ENCODE measurements at regions not wholly inside any gene's neighbourhood (a gene's known extent, or its start where the extent isn't known, plus 50 kb on each side); places are given as distances from the start of the nearest gene placed in this dataset.

DNA sequence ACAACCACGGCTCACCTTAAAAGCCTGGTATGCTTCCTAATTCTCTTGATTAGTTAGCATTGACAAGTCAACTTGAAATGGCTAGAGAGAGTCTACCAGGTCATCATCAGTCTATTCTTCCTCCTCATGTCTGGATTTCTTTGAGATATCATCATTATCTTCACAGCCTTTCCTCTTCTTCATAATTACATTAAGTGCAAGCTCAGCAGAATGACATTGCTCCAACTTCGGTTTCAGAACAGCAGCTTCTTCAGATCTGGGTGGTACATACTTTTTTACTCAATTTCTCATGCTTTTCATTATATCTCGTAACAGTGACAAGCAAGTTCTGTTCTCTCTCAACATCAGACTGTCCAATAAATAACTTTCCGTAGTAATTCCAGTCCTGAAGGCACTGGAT is 337.5 kb upstream of the TENM3 start:
- no peak for FAIRE-seq

DNA sequence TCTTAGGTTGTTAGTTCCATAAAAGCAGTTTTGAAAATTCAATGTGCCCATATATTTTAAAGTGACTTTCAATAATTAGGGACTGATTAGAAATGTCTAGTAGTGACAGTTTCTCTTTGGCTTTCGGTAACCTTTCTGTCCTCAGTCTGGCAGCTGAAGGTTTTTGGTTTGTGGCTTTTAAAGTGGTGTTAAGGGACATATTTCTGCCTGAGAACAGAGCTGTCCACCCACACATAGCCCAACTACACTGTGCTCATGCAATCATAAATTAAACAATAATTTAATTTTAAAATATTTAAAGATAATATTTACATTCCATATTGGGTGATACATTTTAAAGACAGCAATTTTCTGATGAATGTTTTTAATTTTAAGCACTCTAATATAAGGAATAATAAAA is 335.0 kb upstream of the TENM3 start:
- no peak for FAIRE-seq

DNA sequence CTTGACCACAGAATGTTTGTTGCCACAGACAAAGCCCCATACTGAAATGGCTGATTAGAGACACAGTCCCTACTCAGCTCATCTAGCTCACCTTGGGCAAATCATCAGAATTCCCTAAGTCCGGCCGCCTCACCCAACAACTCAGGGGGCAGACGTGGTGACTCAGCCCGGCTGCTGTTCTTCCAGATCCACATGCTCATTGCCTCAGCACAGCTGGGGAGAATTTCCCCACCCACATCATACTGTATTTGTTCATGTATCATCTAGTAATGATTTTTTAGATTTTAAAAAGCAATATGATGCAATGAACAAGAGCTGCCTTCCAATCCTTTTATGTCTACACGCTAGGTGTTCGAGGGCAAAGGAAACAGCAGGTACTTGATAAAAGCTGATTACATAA is 333.8 kb upstream of the TENM3 start:
- no peak for FAIRE-seq

DNA sequence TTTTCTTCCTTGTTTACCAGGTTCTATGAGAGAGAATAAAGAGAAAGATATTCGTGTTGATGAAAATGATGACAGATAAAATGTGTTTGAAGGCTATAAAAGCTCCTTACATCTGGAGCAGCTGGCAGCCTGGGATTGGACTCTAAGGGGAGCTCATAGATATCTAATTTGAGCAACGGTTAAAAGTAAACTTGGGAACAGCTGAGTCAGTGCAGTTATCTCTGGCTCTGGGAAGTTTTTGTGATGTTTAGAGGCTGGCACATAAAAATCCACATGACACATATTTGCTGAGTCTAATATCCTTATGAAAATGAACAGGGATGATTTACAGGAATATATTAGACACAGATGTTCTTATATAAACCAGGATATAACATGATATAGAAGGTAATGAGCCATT is 331.8 kb upstream of the TENM3 start:
- FAIRE-seq = no peak

DNA sequence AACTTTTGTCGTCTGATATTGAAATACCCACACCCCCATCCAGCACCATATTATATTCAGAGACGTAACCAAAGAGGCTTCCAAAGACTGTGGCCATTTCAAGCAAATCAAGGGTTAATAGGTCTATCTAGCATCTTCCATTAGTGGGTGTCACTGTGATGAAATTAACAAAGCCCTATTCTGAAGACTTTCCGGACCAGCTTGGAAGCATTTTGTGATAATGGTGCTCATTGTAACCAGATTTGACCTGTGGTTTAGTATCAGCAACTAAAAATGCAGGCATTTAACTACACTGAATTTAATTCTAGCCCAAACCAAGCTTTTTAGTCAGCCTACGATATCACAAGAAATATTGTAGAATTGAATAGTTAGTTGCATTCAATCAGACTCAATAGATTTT is 309.7 kb upstream of the TENM3 start:
- no peak for FAIRE-seq

DNA sequence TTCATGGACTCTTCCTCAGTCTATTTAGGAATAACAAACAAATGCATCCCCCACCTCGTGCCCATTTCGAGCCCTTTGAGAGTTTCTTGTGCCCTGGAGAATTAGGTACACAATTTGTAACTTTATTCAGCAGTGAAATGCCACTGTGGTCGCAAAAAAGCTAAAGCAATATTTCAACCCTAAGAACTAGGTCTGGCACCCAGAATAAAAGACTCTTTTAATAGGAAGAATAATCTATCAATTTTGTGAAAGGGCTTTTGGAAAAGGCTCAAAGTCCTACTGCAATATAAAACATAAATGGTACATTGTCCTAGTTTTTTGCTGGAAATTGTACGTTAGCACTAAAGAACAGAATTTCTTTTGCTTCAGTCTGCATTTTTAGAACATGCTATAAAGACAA is 304.6 kb upstream of the TENM3 start:
- no peak for FAIRE-seq

DNA sequence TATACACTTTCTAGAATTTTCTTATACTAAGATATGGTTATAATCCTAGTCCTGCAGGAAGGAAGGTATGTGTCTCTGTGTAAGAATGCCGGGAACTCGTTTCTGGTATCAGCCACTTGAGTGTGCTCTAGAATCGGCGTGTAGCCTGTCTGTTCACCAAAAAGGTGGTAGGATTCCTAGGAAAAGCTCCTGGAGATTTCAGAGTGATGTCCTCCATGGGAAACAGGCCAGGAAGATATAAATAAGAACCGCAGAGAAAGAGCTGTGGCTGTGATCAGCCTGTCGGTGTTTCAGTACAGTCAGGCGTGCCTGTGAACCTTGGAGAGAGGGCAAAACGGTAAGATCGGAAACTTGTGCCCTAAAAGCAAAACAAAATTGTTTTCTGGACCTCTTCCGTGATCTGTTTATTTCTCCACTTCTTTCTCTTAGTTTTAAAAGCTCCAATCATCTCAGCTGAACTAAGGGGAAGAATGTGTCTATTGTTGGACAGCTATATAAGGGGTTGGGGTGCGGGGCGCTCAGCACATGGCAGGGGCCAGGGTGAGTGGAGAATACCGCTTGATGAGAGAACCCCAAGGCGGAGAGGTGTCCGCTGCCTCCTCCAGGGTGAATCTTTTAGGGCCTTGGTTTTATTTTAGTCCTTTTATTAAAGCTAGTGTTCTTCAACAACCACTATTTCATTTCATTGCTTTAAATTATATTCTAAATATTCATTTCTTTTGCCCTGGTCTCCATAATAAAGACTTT is 303.8 kb upstream of the TENM3 start:
- no peak for FAIRE-seq

DNA sequence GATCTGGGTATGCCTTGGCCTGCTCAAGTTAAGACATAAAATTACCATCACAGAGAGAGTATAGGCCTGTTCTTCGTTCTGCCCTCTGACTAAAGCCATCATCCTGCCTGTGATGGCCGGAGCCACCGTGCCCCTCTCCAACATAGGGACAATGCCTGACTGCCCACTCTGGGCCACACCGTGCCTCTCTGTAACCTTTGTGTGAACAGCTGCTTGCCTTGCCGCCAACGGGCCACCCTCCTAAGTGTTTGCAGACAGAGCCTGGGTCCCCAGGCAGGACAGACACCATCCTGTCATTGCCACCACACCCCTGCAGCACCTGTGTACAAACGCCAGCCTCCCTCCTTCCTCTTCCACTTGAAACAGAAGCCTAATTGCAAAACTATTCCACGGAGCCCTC is 298.7 kb upstream of the TENM3 start:
- no peak for FAIRE-seq

DNA sequence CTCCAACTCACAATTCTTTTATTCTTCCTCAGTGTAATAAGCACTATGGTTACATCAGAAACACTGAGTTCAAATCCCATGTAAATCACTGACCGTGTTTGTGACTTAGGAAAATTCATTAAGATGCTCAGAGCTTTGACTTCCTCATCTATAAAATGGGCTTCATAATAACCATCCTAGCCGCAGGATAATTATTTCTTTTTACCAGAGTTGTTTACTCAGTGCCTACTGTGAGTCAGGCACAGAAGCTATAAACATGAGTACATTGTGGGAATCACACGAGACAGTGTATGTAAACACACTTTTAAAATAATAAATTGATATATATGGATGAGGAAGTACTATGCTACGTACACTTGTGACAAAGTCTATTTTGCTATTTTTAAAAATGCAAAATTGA is 296.3 kb upstream of the TENM3 start:
- FAIRE-seq = no peak

DNA sequence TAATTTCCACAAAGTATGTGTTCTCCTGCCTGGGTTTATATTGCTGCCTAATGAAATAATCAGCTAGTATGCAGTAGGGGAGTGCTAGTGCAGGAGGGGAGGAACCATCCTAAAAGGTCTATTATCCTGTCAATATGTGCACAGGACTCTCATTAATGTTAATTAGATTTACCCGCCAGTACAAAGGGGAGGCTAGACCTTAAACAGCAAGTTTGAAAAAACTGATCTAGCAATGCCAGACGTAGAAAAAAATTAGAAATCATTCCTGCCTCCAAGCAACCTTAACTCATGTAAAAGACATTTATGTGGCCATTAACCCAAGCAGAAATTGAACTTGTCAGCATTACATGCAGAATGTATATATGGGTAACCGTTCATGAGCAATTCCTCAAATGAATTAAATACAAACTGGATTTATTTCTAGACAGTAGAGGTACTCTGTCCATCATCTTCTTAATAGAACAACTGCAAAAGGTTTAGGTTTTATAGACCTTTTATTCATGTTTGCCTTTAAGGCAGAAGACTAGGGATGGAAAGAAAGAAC is 294.3 kb upstream of the TENM3 start:
- FAIRE-seq = no peak

DNA sequence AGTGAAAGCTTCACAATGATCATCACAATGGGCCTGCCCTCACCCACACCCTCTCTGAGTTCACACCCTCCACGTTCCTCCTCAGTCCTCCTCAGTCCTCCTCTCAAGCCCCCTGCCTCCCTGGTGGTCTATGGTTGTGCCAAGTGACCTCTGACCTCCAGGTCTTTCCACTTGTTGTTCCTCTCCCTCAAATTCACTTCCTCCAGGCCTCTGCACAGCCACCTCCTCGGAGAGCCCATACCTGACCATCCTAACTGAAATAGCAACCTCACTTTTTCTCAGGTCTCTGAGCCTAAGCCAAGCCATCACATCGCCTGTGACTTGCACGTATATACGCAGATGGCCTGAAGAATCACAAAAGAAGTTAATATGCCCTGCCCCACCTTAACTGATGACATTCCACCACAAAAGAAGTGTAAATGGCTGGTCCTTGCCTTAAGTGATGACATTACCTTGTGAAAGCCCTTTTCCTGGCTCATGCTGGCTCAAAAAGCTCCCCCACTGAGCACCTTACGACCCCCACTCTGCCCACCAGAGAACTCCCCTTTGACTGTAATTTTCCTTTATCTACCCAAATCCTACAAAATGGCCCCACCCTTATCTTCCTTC is 293.4 kb upstream of the TENM3 start:
- no peak for FAIRE-seq

DNA sequence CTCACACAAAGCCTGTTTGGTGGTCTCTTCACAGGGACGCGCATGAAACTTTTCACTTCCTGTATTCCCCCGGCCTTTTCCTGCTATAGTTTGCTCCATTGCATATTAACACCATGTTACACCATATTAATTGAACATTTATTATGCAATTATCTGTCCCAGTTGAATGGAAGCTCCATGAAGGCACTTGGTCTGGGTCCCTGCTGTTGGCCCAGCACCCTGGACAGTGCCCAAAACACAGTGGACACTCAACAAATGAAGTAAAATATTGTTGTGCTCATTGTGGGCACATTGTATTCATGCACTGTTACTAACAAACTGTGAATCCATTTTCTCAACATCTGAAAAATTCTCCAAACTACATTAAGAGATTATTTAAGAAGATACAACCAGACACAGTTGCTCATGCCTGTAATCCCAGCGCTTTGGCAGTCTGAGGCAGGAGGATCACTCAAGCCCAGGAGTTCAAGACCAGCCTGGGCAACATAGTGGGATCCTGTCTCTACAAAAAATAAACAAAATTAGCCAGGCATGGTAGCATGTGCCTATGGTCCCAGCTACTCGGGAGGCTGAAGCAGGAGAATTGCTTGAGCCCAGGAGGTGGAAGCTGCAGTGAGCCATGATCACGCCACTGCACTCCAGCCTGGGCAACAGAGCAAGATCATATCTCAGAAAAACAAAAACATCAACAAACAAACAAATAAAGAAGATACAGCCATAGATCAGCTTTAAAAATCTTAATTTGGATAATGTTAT is 292.7 kb upstream of the TENM3 start:
- FAIRE-seq = no peak

DNA sequence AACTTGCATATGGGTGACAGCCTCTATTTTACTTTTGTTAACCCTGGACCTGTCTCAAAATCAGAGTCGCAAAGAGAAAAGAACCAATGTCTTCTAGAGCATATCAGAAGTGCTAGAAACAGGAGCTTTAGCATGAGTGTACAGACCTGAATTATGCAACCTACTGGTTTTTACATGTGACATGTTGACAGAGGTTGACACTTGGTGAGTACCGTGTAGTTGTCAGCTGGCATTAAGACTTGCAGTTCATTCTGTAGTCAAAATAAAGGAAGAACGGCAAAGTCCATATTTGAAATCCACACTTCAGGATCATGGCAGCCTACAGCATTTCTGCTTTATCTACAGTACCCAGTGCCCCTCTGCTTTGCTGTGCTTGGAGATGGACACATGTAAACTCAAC is 291.9 kb upstream of the TENM3 start:
- FAIRE-seq = no peak

DNA sequence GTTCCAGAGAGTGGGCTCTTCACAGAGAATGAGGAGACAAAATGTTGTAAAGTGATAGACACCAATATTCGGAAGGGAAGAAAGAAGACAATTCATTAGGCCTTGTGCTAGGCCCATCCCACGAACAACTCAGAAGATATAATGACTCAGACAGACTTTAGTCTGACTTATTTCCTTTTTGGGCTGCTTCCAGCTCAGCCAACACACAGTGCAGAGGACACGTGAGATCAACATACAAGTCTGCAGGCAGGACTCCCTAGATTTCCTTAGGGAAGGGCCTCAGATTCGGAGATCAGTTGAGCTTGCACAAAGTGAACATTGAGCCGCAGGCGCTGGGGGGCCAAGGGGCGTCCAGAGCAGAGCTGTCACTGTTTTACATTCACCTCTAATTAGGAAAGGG is 290.7 kb upstream of the TENM3 start:
- no peak for FAIRE-seq

DNA sequence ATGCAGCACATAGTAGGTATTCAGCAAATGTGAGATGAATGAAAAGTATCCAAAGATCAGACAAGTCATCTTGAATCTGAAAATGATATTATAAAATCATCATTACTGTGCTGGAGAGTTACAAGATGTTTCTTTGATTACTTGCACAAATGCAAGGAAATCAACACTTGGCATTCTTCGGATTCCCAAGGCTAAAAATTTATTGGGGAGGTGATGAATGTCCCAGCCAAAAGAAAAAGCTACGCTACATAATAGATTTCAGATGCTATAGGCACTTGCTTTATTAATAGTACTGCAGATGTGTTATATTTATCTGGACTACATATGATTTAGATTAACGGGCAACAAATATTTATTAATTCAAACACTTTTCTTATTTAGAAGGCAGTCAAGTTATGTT is 286.7 kb upstream of the TENM3 start:
- FAIRE-seq = no peak

DNA sequence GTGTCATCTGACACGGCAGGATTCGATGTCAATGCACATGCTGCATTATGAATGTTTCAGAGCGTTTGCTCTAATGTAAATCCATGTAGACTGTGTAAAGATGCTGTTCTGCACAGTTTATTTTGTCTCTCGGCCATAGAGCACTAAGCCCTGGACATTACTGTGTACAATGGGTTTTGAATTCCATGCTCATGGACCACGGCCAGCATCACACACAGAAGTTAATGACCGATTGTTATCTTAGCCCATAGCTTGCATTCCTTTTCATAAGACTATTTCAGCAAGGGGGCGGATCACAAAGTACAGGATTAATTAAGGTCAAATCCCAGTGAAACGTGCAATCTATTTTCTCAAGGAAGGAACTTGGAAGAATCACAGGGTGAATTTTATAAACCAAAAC is 286.1 kb upstream of the TENM3 start:
- no peak for FAIRE-seq

DNA sequence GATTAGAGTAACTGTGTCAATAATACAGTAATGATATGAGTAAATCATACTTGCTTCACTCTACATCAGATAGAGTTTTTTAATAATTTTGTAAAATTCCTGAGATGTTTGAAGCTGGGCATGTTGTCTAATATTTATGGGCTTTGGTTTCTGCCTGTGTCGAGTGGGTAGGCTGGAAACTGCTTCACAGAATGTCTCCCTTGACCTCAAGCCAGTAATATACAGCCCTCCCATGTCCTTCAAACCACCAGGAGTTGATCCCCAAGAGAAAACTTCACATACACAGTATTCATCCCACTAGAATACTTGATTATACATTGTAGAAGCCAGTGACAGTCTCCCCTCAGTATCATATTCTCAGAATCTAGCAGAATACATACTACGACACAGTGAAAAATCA is 284.8 kb upstream of the TENM3 start:
- FAIRE-seq = no peak

DNA sequence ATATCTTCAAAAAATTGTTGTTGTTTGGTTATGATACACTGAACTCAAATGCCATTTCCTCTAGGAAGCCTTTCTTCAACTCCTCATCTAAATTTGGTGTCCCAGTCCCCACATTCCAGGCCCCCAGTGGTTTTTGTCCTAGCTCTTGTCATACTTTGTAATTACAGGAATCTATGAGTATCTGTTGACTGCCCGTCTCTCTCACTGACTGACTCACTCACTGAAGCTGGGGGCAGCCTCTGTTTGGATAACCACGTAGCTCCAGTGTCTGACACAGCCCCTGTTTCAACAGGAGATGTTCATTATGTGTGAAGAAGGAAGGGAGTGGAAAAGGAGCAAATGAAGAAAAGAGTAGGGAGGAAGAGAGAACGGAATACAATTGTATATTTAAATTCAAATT is 284.1 kb upstream of the TENM3 start:
- no peak for FAIRE-seq

DNA sequence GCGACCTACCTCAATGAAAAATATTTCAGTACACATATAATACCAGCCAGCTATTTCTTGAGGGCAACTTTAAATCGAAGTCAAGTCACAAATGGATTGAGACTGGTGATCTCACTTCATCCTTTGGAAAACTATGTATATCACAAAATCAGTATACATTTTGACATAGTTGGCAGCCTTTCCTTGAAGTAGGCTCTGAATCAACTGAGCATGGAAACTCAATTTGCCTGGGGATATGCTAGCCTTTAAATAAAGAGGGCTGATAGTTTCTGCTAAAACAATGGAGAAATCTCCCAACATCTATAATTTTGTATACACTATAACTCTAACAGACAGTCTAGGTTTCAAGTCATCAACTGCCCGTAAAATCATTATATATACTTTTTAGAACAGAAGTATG is 282.8 kb upstream of the TENM3 start:
- no peak for FAIRE-seq

DNA sequence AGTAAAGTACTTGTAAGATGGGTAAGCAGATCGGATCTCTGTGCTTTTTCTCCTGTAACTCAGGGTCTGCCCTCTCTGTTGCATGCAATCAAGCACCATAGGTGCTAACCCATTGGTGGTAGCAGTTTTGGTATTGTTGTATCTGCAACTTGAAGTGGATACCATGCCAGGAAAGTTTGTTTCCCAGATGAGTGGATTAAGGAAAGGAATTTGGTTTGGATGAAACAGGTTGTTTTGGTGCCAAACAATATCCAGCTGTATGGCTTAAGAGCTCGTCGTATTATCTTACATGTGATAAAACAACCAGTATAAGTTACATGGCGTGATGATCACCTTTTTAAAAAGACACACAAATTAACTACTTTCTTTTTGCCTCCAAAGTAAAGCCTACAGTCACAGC is 280.9 kb upstream of the TENM3 start:
- no peak for FAIRE-seq

DNA sequence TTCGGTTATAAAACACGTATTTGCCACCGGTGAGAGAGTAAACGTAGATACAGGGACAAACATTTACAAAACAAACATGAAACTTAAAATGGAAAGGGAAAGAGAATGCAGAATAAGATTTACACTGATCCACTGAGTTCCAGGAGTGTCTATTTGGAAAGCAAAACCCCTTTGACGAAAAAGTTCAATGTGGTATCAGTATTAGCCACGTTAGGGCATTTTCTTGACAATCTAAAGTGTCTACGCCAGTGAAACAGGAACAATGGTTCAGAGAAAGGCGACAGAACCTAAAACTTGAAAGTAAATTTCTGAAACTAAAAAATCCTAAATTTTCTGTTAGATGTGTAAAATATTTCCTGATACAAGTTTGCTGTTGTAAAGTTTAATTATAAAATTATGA is 278.5 kb upstream of the TENM3 start:
- no peak for FAIRE-seq

DNA sequence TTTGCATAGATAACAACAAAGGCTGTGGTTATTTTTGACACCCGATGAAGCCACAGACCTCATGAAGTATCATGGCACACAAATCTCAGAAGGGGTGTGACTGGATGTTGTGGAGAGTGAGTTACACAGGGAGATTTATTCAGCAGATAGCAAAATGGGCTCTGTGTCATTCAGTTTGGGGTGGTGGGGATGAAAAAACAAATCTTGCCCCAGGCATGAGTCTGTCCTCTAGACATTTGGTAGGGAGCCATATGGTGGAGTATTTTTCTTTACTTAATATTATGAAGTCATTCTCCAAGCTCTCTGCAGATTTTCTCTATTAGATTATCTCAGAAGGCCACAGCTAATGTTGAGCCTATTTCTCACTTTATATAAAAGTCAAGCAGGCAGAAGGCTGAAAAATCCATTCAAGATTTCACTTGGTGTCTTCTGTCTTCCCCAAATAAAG is 277.1 kb upstream of the TENM3 start:
- no peak for FAIRE-seq

DNA sequence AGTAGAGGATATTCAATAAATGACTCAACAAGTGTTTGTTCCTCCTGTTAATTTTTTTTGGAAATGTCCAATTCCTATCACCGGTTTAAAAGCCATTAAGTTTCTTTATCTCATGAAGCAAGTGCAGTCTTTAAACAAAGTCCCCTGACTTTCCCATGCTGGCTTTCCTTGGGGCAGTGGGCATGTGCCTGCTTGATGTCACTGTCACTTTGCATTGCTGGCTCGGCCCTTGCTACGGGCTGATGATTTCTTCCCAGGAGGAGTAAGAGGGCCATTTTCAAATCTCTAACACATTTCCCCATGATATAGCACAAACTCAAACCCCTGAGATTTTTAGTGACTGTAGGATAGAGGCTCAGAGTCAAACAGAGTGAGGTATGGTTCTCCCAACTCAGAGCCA is 275.8 kb upstream of the TENM3 start:
- no peak for FAIRE-seq

DNA sequence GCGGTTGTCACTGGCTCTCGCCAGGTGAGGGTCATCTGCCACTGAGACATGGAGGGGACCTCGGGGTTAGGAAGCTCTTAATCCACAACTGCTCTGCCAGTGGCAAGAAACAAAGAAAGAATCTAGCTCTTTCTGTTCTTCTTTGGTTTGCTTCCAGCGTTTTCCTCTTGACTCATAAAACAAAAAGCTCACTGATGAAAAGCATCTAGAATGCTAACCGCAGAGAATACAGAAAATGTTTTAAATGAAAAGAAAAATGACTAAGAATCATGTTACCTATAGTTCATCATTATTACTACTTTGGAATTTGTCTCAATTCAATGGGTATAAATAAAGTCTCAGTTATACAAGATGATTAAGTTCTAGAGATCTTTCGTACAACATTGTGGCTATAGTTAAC is 274.8 kb upstream of the TENM3 start:
- FAIRE-seq = no peak
